GM12864 (cell line): ENCODE measurements at regions not wholly inside any gene's neighbourhood (a gene's known extent, or its start where the extent isn't known, plus 50 kb on each side); places are given as distances from the start of the nearest gene placed in this dataset.

ENCODE experiments used
- DNase-seq: peaks from one replicate; pipeline ENCODE4 v3.0.0-alpha.2; 2011; ENCODE audit warnings: low read depth
- H3K4me3 ChIP-seq: 2 replicates; pipeline ENCODE4 v1.5.1; 2011; ENCODE audit warnings: mild to moderate bottlenecking, low read depth, low read length, control low read depth
- CTCF ChIP-seq: IDR thresholded peaks from 2 replicates; pipeline ENCODE4 v1.5.1; 2011; ENCODE audit warnings: low read depth, mild to moderate bottlenecking, moderate library complexity, low read length, control low read depth, inconsistent platforms; ENCODE audit errors: missing control alignments

DNA sequence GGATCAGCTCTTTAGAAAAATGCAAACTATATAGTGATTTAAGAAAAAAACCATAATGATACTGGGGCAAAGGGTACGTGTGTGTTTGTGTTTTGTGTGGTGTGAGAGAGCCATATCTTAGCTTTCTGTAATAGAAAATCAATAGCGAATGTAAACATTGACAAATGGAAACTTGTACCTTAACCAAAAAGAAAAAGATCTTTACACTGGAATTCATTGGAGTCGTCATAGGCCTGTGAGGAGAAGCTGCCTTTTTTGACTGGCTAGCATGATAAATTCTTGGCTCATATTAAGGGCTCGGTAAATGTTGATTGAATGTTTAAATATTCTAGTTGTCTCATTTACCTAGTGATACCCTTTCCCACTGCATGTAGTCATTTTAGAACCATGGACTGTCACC is 161.8 kb upstream of the ASCC3 start:
- no peak for DNase-seq
- no peak for TF ChIP-seq CTCF
- H3K4me3 ChIP-seq = no peak overlapping the region

- H3K4me3 ChIP-seq = no peak overlapping the region
- TF ChIP-seq CTCF = no peak
- no peak for DNase-seq
Observed at GRCh38 chr6:101058296-101058695, 177.2 kb upstream of the ASCC3 start.

- TF ChIP-seq CTCF = no peak
- no peak for DNase-seq
- no peak overlapping the region for H3K4me3 ChIP-seq
Observed at GRCh38 chr6:101066481-101066880, 185.4 kb upstream of the ASCC3 start.

DNA sequence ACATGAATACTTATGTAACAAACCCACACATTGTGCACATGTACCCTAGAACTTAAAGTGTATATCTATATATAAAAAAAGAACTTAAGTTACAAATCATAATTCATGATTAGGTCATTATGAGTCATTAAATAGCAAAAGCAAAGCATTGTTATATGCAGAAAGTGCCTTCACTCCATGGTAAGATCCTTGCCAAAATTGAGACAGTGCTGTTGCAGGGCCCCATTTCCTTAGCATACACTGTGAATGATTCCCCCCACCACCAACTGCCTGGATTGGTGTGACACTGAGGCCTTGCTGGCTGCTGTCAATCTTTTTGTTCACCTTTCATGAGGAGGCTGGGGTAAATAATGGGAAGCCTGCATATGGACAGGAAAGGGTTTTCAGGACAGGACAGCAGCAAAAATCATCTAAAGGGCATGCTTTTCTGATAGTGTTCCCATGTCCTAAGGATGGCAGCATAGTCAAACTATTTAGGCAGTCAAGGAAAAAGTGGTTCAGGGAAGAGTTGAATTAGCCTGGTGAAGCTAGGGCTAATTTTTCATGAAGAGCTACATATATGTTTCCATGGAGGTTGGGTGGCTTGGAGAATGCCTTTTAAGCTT is 188.2 kb upstream of the ASCC3 start:
- TF ChIP-seq CTCF = no peak
- H3K4me3 ChIP-seq = no peak overlapping the region
- DNase-seq = no peak

DNA sequence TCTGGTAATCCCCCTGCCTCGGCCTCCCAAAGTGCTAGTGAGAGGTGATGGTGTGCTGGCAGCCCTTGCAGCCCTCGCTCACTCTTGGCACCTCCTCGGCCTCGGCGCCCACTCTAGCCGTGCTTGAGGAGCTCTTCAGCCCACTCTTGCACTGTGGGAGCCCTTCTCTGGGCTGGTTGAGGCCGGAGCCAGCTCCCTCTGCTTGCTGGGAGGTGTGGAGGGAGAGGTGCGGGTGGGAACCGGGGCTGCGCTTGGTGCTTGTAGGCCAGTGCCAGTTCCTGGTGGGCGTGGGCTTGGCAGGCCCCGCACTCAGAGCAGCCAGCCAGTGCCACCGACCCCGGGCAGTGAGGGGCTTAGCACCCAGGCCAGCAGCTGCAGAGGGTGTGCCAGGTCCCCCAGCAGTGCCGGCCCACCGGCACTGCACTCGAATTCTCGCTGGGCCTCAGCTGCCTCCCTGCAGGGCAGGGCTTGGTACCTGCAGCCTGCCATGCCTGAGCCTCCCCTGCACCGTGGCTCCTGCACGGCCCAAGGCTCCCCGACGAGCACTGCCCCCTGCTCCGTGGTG is 189.0 kb upstream of the ASCC3 start:
- no peak overlapping the region for H3K4me3 ChIP-seq
- DNase-seq = no peak
- TF ChIP-seq CTCF = no peak

GRCh38 chr6:101077344-101077743 is 196.2 kb upstream of the ASCC3 start:
- no peak for DNase-seq
- no peak for TF ChIP-seq CTCF
- no peak overlapping the region for H3K4me3 ChIP-seq

DNA sequence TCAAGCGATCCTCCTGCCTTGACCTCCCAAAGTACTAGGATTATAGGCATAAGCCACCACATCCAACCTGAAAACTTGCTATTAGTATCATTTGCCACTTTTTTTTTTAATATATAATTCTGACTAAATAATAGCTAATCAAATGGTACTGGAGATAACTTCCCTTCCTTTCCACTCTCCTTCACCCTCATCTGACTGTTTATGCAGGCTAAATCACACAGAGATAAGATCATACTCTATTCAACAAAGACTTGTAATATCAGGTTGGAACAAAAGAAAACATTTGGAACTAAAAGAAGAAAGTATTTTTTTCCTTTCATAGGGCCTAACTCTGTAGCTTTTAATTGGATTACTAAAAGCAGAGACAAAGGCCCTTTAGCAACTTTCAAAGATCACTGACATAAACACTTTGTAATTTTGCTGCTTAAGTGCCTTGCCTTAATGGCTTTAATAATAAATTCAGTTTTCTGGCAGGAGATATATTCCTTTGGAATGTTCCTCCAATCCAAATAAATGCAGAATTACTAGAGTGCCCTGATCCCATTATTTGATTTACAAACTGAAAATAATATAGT is 198.7 kb upstream of the ASCC3 start:
- no peak for DNase-seq
- TF ChIP-seq CTCF = no peak
- no peak overlapping the region for H3K4me3 ChIP-seq
